ENCODE measurements at regions not wholly inside any gene's neighbourhood (a gene's known extent, or its start where the extent isn't known, plus 50 kb on each side); places are given as distances from the start of the nearest gene placed in this dataset.
"Not testable (repeated sequence)": the region's sequence is repeated elsewhere in the genome, so short reads cannot be mapped to it uniquely, and the experiment has no call there.

DNA sequence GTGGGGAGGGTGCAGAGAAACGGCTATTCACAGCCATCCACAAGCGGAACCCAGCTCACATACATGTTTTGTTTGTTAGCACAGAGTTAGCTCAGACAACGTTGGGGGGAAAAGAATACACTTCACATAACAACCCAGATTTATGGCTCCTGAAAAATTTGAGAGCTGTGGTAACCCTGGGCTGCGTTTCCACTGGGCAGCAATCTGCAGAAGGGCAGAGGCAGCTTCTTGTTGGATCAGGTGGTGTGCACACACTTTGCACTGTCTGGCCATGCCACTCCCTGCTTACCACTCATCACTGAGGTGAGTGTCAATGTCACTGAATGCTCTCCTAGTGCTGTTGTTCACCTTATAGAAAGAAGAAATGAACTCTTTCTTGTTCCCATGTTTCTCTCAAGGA, 299.8 kb upstream of the SOX14 start:
- no peak for DNase-seq

DNA sequence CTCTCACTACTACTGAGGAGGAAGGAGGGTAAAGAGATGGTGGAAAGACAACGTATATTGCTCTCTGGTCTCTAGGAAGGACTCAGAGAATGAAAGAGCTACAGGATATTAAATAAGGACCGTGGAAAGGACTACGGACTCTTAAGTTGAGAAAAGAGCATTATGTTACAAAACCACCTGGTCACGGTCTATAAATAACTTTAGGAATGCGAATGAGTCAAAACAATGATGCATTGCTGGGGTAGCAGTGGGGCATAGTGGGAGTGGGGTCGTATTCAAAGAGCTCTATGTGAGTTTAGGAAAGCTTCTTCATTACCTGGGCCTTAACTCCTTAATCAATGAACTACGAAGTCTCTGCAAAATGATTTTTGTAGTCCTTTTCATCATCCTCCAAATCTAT, 295.7 kb upstream of the SOX14 start:
- DNase-seq: no peak

DNA sequence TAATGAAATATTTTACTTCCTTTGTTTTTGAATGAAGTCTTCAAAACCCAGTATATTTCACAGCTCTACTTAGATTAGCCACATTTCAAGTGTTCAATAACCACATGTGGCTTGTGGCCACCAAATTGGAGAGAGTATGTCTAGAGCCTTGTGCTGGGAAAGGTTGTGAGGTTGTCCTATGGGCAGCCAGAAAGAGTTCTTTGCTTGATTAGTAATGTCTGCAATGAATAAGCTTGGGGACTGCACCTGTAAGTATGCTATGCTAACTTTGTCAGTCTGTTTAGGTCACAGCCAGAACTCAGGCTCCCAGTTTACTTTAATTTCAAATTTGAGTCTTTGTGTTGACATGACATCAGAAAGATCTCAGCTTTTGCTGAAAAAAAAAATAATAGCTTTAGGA, 294.9 kb upstream of the SOX14 start:
- no peak for DNase-seq

GRCh38 chr3:137471130-137471529, 293.0 kb upstream of the SOX14 start:
- DNase-seq: no peak

GRCh38 chr3:137471558-137472204, 292.4 kb upstream of the SOX14 start:
- DNase-seq: no peak

DNA sequence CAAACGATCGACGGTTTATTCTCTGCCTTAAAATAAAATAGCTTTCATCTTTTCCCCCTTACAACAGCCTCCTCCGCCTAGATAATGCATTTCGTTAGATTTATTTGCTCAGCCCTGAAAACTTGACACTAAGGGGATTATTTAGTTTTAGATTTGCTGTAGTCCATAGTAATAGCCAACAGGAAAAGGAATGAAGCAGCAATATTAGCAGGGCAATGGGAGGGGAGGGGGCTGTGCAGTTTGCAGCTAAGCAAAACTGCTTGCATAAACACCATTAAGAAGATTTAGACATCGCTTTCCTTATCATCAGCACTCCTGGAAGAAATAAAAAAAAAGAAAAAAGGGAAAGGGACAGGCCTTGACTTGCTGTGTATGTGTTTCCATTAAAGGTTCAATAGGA, 286.5 kb upstream of the SOX14 start:
- no peak for DNase-seq

DNA sequence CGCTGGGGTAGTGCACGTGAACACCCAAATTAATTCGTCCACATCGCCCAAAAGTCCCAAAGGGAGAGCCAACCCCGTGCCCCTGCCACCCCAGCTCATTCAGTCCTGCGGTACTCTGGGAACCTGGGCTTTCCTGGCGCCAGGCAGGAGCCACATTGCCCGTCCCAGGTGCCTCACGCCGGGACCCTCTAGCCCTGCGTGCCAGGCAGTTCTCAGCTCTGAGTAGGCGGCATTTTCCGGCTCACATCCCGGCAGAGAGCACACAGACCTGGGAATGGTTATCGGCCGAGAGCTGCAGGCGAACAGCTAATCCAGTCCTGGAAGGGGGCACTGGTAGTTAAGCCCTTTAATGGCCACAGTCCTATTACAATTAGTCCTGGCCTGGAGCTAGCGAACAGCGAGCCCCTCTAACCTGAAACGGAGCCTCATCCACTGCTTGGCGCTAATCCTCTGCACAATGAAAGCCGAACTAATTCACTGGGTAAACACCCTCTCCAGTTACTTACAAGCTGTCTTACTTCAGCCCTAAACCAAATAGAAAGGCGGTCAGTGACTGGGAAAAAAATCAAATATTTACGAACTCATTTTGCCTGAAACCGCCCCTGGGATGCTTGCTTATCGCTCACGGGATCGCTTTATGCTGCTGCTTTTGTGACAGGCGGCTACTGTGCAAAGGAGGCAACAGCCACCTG, 254.6 kb upstream of the SOX14 start:
- no peak for DNase-seq

DNA sequence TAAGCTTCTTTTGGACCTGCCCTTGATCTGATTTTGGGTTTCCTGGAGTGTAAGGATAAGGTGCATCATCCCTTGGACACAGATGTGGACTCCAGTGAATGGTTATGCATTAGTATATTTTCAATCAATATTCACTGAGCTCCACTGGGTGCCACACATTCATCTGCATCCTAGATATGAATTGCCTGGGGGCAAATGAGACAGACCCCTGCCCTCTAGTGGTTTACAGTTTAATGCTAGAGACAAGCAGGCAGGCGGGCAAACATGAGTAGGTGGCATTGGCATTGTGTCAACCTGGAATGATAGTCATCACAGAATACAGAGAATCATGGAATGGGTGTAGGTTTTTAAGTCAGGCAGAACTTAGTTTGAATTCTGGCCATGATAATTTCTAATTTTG, 252.5 kb upstream of the SOX14 start:
- DNase-seq: no peak

DNA sequence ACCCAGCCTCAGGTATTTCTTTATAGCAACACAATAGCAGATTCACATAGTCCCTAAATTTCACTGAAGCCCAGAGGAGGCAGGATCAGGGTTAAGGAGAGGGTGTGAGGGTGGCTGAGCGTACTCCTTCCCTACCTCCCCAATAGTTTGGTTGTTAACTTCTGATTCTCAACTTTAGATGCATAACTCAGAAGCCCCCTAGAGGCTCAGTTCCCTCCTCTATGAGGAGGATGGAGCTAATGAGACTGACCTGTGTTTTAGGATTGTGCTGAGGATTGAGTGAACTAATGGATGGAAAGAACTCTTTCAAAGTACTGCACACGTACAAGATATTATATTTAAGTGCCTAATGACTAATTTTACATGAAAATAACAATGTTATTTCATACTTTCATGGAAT, 249.3 kb upstream of the SOX14 start:
- no peak for DNase-seq

GRCh38 chr3:137519602-137520001, 244.5 kb upstream of the SOX14 start:
- no peak for DNase-seq

DNA sequence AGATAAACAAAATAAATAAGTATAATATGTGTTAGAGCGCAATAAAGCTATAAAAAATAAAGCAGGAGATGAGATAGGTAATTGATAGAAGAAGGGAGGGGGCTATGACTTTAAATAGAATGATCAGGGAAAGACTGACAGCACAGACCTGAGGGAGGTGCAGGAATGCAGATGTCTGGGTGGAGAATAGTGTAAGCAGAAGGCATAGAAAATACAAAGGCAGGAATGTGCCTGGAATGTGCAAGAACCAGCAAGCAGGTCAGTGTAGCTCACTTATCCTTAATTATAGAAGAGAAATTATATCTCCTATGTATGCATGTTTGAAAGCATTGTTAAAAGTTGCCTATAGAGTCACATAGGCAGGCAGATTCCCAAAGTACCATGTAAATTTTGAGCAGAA, 239.4 kb upstream of the SOX14 start:
- DNase-seq: no peak

DNA sequence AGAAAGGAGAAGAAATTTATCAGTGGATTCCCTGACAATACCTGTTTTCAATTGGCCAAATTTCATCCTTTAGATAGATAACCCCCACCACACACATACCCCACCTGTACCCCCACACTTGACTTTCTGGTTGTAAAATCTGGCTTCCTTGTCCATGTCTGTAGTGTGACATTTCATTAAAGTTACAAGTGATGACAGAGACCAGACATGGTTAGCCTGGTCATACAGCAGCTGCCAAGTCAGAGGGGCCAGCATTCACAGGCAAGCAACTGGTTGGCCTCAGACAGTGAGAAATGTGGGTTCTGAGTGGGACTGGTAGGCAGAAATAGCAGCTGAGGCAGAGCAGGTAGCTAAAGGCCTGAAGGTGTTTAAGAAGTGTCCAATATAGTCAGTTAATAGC, 238.6 kb upstream of the SOX14 start:
- no peak for DNase-seq

- no peak for DNase-seq
Observed at GRCh38 chr3:137542049-137542448, 222.1 kb upstream of the SOX14 start.

GRCh38 chr3:137554242-137554641, 209.9 kb upstream of the SOX14 start:
- no peak for DNase-seq

DNA sequence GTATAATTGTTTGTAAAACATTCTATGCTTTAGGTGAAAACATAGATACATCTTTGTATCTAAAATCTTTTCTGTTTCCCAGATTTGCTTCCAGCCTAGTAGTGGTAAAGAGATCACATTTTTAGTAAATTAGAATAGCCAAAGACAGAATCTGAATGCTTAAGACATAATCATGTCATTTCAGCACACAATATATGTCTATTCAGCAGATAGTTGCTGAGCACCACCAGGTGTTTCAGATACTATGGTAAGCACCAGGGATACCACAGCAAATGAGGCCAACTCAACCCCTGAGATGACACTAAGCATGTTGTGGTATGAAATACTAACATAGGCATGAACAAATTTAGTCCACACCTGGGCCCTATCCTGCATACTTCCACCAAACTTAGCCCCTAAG, 195.2 kb upstream of the SOX14 start:
- no peak for DNase-seq

GRCh38 chr3:137572931-137573330, 191.2 kb upstream of the SOX14 start:
- no peak for DNase-seq

GRCh38 chr3:137582484-137582883, 181.6 kb upstream of the SOX14 start:
- no peak for DNase-seq

DNA sequence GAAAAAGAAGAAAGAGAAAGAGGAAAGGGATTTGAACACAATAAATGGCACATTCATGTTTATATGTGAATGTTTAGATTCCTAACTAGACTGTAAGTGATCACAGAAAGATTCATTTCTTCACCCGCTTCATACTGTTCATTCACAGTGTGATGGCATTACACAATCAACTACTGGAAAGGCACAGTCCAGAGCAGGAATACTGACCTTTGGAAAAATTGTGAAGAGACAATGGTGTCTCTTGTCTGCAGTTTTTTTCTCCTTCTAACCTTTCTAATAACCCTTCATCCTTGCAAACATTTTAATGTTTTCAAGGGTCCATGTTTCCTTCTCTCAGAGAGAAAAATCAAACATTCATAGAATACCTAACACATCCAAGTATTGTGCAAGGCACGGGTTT, 180.9 kb upstream of the SOX14 start:
- no peak for DNase-seq

- no peak for DNase-seq
Observed at GRCh38 chr3:137588871-137589270, 175.2 kb upstream of the SOX14 start.

DNA sequence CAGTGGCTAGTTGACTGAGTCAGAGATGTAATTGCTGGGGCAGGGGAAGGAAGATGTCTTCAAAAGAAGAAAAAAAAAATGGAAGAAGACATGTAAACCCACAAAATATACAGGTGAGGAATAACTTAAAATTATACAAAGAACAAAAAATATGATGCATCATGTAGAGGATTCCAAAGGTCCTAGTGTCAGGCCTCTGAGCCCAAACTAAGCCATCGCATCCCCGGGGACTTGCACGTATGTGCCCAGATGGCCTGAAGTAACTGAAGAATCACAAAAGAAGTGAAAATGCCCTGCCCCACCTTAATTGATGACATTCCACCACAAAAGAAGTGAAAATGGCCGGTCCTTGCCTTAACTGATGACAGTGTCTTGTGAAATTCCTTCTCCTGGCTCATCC, 168.7 kb upstream of the SOX14 start:
- not testable (repeated sequence) for DNase-seq

GRCh38 chr3:137610723-137611122, 153.4 kb upstream of the SOX14 start:
- DNase-seq: no peak

GRCh38 chr3:137612291-137612690, 151.8 kb upstream of the SOX14 start:
- DNase-seq: no peak

GRCh38 chr3:137615659-137616418, 148.3 kb upstream of the SOX14 start:
- DNase-seq: no peak
